Testis (tissue), 2 donors: ENCODE measurements at regions not wholly inside any gene's neighbourhood (a gene's known extent, or its start where the extent isn't known, plus 50 kb on each side); places are given as distances from the start of the nearest gene placed in this dataset.

ENCODE experiments used
- DNase-seq: peaks from one replicate; pipeline ENCODE4 v3.0.0-alpha.2; 2019
- H3K27ac ChIP-seq, 2 donors: fragments of 200-600 bp; sonication (generic); one replicate each; pipeline ENCODE4 v1.5.1; 2019
- H3K27me3 ChIP-seq: fragments of 200-600 bp; sonication (generic); one replicate; pipeline ENCODE4 v1.5.1; 2019
- H3K36me3 ChIP-seq: fragments of 200-600 bp; sonication (generic); one replicate; pipeline ENCODE4 v1.5.1; 2017; ENCODE audit warnings: low read depth; ENCODE audit errors: missing control alignments
- H3K4me1 ChIP-seq: fragments of 200-600 bp; sonication (generic); one replicate; pipeline ENCODE4 v1.5.1; 2019
- H3K4me3 ChIP-seq, 2 donors: fragments of 200-600 bp; sonication (generic); one replicate each; pipeline ENCODE4 v1.5.1; 2017 to 2019
- H3K9me3 ChIP-seq: fragments of 200-600 bp; sonication (generic); one replicate; pipeline ENCODE4 v1.5.1; 2017
- CTCF ChIP-seq, 3 experiments: fragments of 450-650 bp in 2 of 3; fragments of 200-600 bp in 1 of 3; sonication (generic) in 1 of 3; IDR thresholded peaks; one replicate each; pipeline ENCODE4 v1.5.1; 2016 to 2019; ENCODE audit warnings: antibody characterized with exemption in 3 of 3, mild to moderate bottlenecking in 2 of 3, moderate library complexity in 1 of 3
- POLR2A ChIP-seq: fragments of 450-650 bp; IDR thresholded peaks from one replicate; pipeline ENCODE4 v1.6.1; 2017; ENCODE audit warnings: antibody characterized with exemption, mild to moderate bottlenecking, moderate library complexity
- WGBS, 2 donors: methylation state at CpG; one replicate each; pipeline ENCODE4 v1.1.5; 2018; 5-methylcytosine and 5-hydroxymethylcytosine counted together
- intact Hi-C: fragments of 100-400 bp; cut with DNase I; formaldehyde crosslinking; loops from one replicate; pipeline ENCODE4 v1.15.1; 2023; ENCODE audit warnings: low total_unique reads

- 87 to 93% methylated on average over 3 of the region's 3 CpGs for WGBS, 2 donors
- intact Hi-C loops = no loop called here
- no peaks in the 10 kb centered on the region for H3K4me1 ChIP-seq
- no peaks in the 10 kb centered on the region for H3K27me3 ChIP-seq
- no peak overlapping the region for H3K4me3 ChIP-seq
- no peak for DNase-seq
- H3K9me3 ChIP-seq = no peaks in the 10 kb centered on the region
- no peak overlapping the region for H3K27ac ChIP-seq
- no peaks in the 10 kb centered on the region for H3K36me3 ChIP-seq
- no peak for TF ChIP-seq POLR2A
- no peak for TF ChIP-seq CTCF (IDR thresholded peaks at IDR 0.05)
Observed at GRCh38 chr6:120564779-120565178, 769.5 kb downstream of the TBC1D32 start.

- Histone ChIP-seq H3K27ac (no peak overlapping the region), H3K27me3 (no peaks in the 10 kb centered on the region), H3K4me3 (no peak overlapping the region), H3K4me1 (no peaks in the 10 kb centered on the region), H3K36me3 (no peaks in the 10 kb centered on the region), H3K9me3 (no peaks in the 10 kb centered on the region)
- 75 to 76% methylated on average over 2 of the region's 2 CpGs for WGBS, 2 donors
- no peak for TF ChIP-seq CTCF (IDR thresholded peaks at IDR 0.05)
- no peak for TF ChIP-seq POLR2A
- intact Hi-C loops = no loop called here
- no peak for DNase-seq
Observed at GRCh38 chr6:120558294-120558693, 776.0 kb downstream of the TBC1D32 start.

- no peaks in the 10 kb centered on the region for H3K36me3 ChIP-seq
- no peaks in the 10 kb centered on the region for H3K9me3 ChIP-seq
- DNase-seq = no peak
- H3K4me1 ChIP-seq = no peaks in the 10 kb centered on the region
- H3K27me3 ChIP-seq = no peaks in the 10 kb centered on the region
- WGBS, 2 donors = 63 to 78% methylated on average over 3 of the region's 3 CpGs
- H3K4me3 ChIP-seq = no peak overlapping the region
- intact Hi-C loops = no loop called here
- TF ChIP-seq POLR2A (no peak), CTCF (IDR thresholded peaks at IDR 0.05) (no peak)
- H3K27ac ChIP-seq = no peak overlapping the region
Observed at GRCh38 chr6:120557554-120557953, 776.7 kb downstream of the TBC1D32 start.

- no peaks in the 10 kb centered on the region for H3K27me3 ChIP-seq
- intact Hi-C loops = no loop called here
- 83 to 90% methylated on average over 1 of the region's 1 CpG for WGBS, 2 donors
- DNase-seq = no peak
- TF ChIP-seq CTCF (IDR thresholded peaks at IDR 0.05) (no peak), POLR2A (no peak)
- H3K27ac ChIP-seq = no peak overlapping the region
- no peaks in the 10 kb centered on the region for H3K36me3 ChIP-seq
- H3K9me3 ChIP-seq = no peaks in the 10 kb centered on the region
- no peaks in the 10 kb centered on the region for H3K4me1 ChIP-seq
- H3K4me3 ChIP-seq = no peak overlapping the region
Observed at GRCh38 chr6:120556491-120556890, 777.8 kb downstream of the TBC1D32 start.

GRCh38 chr6:120553353-120553752 lies 780.9 kb downstream of the TBC1D32 start:
- no peak for DNase-seq
- no peaks in the 10 kb centered on the region for H3K27me3 ChIP-seq
- no peak for TF ChIP-seq POLR2A
- TF ChIP-seq CTCF (IDR thresholded peaks at IDR 0.05) = no peak
- no peak overlapping the region for H3K27ac ChIP-seq
- no peaks in the 10 kb centered on the region for H3K36me3 ChIP-seq
- H3K4me3 ChIP-seq = no peak overlapping the region
- 94 to 95% methylated on average over 4 of the region's 4 CpGs for WGBS, 2 donors
- H3K4me1 ChIP-seq = no peaks in the 10 kb centered on the region
- intact Hi-C loops = no loop called here
- no peaks in the 10 kb centered on the region for H3K9me3 ChIP-seq
